ENCODE measurements at regions not wholly inside any gene's neighbourhood (a gene's known extent, or its start where the extent isn't known, plus 50 kb on each side); places are given as distances from the start of the nearest gene placed in this dataset.

DNA sequence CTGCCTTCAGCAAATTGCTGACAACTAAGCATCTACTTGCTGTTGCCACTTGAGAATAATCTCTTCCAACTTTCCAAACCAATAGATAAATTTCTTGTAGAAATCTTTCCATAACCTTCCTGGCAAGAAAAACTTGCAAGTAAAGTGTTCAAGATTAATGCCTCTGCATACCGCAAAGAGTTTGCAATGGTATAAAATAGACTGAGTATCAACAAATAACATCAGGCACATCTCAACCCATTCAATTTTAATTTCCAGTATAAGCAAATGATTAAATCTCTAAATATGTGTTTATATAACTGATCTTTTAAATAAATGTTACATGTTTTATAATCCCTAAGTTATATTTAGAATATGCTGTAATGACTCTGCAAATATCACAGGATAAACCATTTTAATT lies 275.2 kb upstream of the AGA start:
- intact Hi-C loops (cut with micrococcal nuclease) = no loop called here
- no peak overlapping the region for H3K4me2 ChIP-seq (replicated peaks; ENCODE audit: extremely low read depth, low read length, poor library complexity, severe bottlenecking)
- H3K36me3 Mint-ChIP-seq = no peaks in the 10 kb centered on the region
- no peaks in the 10 kb centered on the region for H3K27me3 Mint-ChIP-seq (ENCODE audit: low read depth in 3 of 3)
- H3K4me1 Mint-ChIP-seq = no peaks in the 10 kb centered on the region
- H4K20me1 ChIP-seq (ENCODE audit: insufficient read depth, low read length) = no peaks in the 10 kb centered on the region
- peaks cover 0 to 14% of the 10 kb centered on the region in 2 donors for H3K9me3 ChIP-seq (replicated peaks in 1 of 2; ENCODE audit: control insufficient read depth in 1 of 2, insufficient read depth in 1 of 2, low read length in 2 of 2)
- peaks cover 0 to 18% (median 3%) of the 10 kb centered on the region in 7 donors for H3K9me3 Mint-ChIP-seq
- no peaks in the 10 kb centered on the region for H3K79me2 ChIP-seq (ENCODE audit: insufficient read depth, low read length)
- DNase-seq = no peak
- no peak overlapping the region for H3K4me3 ChIP-seq (replicated peaks in 1 of 3; ENCODE audit: low read depth in 2 of 3, low read length in 3 of 3)
- TF ChIP-seq, protein P1, sequence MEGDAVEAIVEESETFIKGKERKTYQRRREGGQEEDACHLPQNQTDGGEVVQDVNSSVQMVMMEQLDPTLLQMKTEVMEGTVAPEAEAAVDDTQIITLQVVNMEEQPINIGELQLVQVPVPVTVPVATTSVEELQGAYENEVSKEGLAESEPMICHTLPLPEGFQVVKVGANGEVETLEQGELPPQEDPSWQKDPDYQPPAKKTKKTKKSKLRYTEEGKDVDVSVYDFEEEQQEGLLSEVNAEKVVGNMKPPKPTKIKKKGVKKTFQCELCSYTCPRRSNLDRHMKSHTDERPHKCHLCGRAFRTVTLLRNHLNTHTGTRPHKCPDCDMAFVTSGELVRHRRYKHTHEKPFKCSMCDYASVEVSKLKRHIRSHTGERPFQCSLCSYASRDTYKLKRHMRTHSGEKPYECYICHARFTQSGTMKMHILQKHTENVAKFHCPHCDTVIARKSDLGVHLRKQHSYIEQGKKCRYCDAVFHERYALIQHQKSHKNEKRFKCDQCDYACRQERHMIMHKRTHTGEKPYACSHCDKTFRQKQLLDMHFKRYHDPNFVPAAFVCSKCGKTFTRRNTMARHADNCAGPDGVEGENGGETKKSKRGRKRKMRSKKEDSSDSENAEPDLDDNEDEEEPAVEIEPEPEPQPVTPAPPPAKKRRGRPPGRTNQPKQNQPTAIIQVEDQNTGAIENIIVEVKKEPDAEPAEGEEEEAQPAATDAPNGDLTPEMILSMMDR (IDR thresholded peaks at IDR 0.05) = no peak
- H3K27ac ChIP-seq (ENCODE audit: low read depth in 1 of 2, low read length in 2 of 2) = no peak overlapping the region
- H3K27me3 ChIP-seq (ENCODE audit: control insufficient read depth in 2 of 2, insufficient read depth in 2 of 2, low read length in 2 of 2) = no peaks in the 10 kb centered on the region
- H3K36me3 ChIP-seq (replicated peaks in 1 of 2; ENCODE audit: control insufficient read depth in 1 of 2, insufficient read depth in 2 of 2, low read length in 2 of 2) = no peaks in the 10 kb centered on the region
- no peaks in the 10 kb centered on the region for H3K4me1 ChIP-seq (ENCODE audit: control insufficient read depth in 1 of 2, insufficient read depth in 2 of 2, low read length in 2 of 2)
- H2AFZ ChIP-seq (ENCODE audit: insufficient read depth, low read depth, low read length, poor library complexity, severe bottlenecking) = no peak overlapping the region
- no peak overlapping the region for H3K9ac ChIP-seq (ENCODE audit: insufficient read depth, low read length, poor library complexity, severe bottlenecking)
- no peak overlapping the region for H3K4me3 Mint-ChIP-seq
- WGBS (ENCODE audit: insufficient coverage) = no CpG with 5 or more reads among the region's 1 CpG
- H3K27ac Mint-ChIP-seq = no peak overlapping the region

DNA sequence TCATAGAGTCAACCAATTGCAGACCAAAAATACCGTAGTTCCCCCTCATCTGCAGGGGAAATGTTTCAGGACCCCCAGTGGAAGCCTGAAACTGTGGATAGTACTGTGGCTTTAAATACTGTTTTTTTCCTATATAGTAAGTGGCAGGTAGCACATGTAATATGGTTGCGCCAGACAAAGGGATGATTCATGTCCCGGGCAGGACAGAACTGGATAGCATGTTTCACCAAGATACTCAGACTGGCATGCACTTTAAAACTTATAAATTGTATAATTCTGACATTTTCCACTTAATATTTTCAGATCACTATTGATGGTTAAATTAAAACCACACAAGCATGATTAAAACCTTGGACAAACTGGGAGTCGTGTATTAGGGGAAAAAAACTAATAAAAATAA lies 276.3 kb upstream of the AGA start:
- intact Hi-C loops (cut with micrococcal nuclease) = no loop called here
- Histone ChIP-seq H3K4me2 (replicated peaks; ENCODE audit: extremely low read depth, low read length, poor library complexity, severe bottlenecking) (no peak overlapping the region), H3K9ac (ENCODE audit: insufficient read depth, low read length, poor library complexity, severe bottlenecking) (no peak overlapping the region), H4K20me1 (ENCODE audit: insufficient read depth, low read length) (no peaks in the 10 kb centered on the region), H3K4me1 (ENCODE audit: control insufficient read depth in 1 of 2, insufficient read depth in 2 of 2, low read length in 2 of 2) (no peaks in the 10 kb centered on the region), H3K36me3 (replicated peaks in 1 of 2; ENCODE audit: control insufficient read depth in 1 of 2, insufficient read depth in 2 of 2, low read length in 2 of 2) (no peaks in the 10 kb centered on the region), H2AFZ (ENCODE audit: insufficient read depth, low read depth, low read length, poor library complexity, severe bottlenecking) (no peak overlapping the region), H3K27ac (ENCODE audit: low read depth in 1 of 2, low read length in 2 of 2) (no peak overlapping the region), H3K79me2 (ENCODE audit: insufficient read depth, low read length) (no peaks in the 10 kb centered on the region), H3K9me3 (replicated peaks in 1 of 2; ENCODE audit: control insufficient read depth in 1 of 2, insufficient read depth in 1 of 2, low read length in 2 of 2) (peaks cover 2 to 13% of the 10 kb centered on the region in 2 donors), H3K27me3 (ENCODE audit: control insufficient read depth in 2 of 2, insufficient read depth in 2 of 2, low read length in 2 of 2) (no peaks in the 10 kb centered on the region), H3K4me3 (replicated peaks in 1 of 3; ENCODE audit: low read depth in 2 of 3, low read length in 3 of 3) (no peak overlapping the region)
- DNase-seq = no peak
- Mint-ChIP-seq H3K27me3 (ENCODE audit: low read depth in 3 of 3) (no peaks in the 10 kb centered on the region), H3K9me3 (peaks cover 0 to 18% (median 3%) of the 10 kb centered on the region in 7 donors), H3K36me3 (no peaks in the 10 kb centered on the region), H3K4me1 (no peaks in the 10 kb centered on the region), H3K4me3 (no peak overlapping the region), H3K27ac (no peak overlapping the region)
- TF ChIP-seq, protein P1 (IDR thresholded peaks at IDR 0.05) = no peak
- WGBS (ENCODE audit: insufficient coverage) = no CpG with 5 or more reads among the region's 4 CpGs

Data from CD14-positive monocyte (primary cell).